Loucy (cell line): ENCODE measurements at regions not wholly inside any gene's neighbourhood (a gene's known extent, or its start where the extent isn't known, plus 50 kb on each side); places are given as distances from the start of the nearest gene placed in this dataset.

Source experiments
- CTCF ChIP-seq: fragments of 200-600 bp; sonication (generic); conservative IDR thresholded peaks from 2 replicates; pipeline ENCODE4 v1.5.1; 2014; ENCODE audit warnings: mild to moderate bottlenecking, antibody characterized with exemption, low read length
- EZH2phosphoT487 ChIP-seq: fragments of 200-600 bp; IDR thresholded peaks from 2 replicates; pipeline ENCODE4 v1.6.1; 2018; ENCODE audit warnings: antibody characterized with exemption, mild to moderate bottlenecking, moderate library complexity, borderline replicate concordance

- TF ChIP-seq CTCF (no peak), EZH2phosphoT487 (no peak)
Observed at GRCh38 chr13:44785401-44785800, 203.9 kb downstream of the NUFIP1 start.
